Heart right ventricle (tissue), 16 donors: ENCODE measurements at regions not wholly inside any gene's neighbourhood (a gene's known extent, or its start where the extent isn't known, plus 50 kb on each side); places are given as distances from the start of the nearest gene placed in this dataset.
"Not testable (repeated sequence)": the region's sequence is repeated elsewhere in the genome, so short reads cannot be mapped to it uniquely, and the experiment has no call there.

Experiments used
- ATAC-seq, 8 donors: fragments of 200-7000 bp; cut with Tn5 transposase; one replicate each; pipeline ENCODE4 v1.9.1; 2020; ENCODE audit warnings: mild to moderate bottlenecking in 8 of 8, moderate library complexity in 8 of 8, moderate number of reproducible peaks in 1 of 8
- DNase-seq, 2 donors: peaks; one replicate each; pipeline ENCODE4 v3.0.0-alpha.2; 2020
- H3K27ac ChIP-seq, 10 donors: fragments of 200-600 bp; sonication (generic) in 2 of 10; one replicate each; pipeline versions ENCODE4 v1.5.0 to v1.8.0; 2020 to 2022; ENCODE audit warnings: mild to moderate bottlenecking in 3 of 10
- H3K27me3 ChIP-seq, 7 donors: fragments of 200-600 bp; one replicate each; pipeline ENCODE4 v1.8.0; 2021 to 2022; ENCODE audit warnings: mild to moderate bottlenecking in 2 of 7
- H3K36me3 ChIP-seq, 9 donors: fragments of 200-600 bp; sonication (generic) in 1 of 9; one replicate each; pipeline versions ENCODE4 v1.5.0 to v1.8.0; 2020 to 2022; ENCODE audit warnings: mild to moderate bottlenecking in 2 of 9
- H3K4me1 ChIP-seq, 9 donors: fragments of 200-600 bp; sonication (generic) in 1 of 9; one replicate each; pipeline versions ENCODE4 v1.5.0 to v1.8.0; 2020 to 2022; ENCODE audit warnings: mild to moderate bottlenecking in 4 of 9
- H3K4me3 ChIP-seq, 10 donors: fragments of 200-600 bp; sonication (generic) in 2 of 10; one replicate each; pipeline versions ENCODE4 v1.5.0 to v1.8.0; 2020 to 2022; ENCODE audit warnings: mild to moderate bottlenecking in 7 of 10, moderate library complexity in 2 of 10
- H3K9me3 ChIP-seq, 11 donors: fragments of 200-600 bp in 10 of 11; sonication (generic) in 2 of 11; one replicate each; pipeline versions ENCODE4 v1.5.0 to v1.8.0; 2013 to 2022; ENCODE audit warnings: mild to moderate bottlenecking in 2 of 11, control low read depth in 1 of 11, moderate library complexity in 1 of 11
- CTCF ChIP-seq, 9 donors: fragments of 200-600 bp; sonication (generic) in 2 of 9; IDR thresholded peaks; one replicate each; pipeline versions ENCODE4 v1.5.0 to v1.8.0; 2021 to 2022; ENCODE audit warnings: antibody characterized with exemption in 9 of 9, mild to moderate bottlenecking in 5 of 9, moderate library complexity in 1 of 9
- WGBS, 2 donors: extraction: QIAGEN DNeasy Blood & Tissue Kit; methylation state at CpG; one replicate each; pipeline ENCODE4 v1.1.7; 2013; ENCODE audit warnings: inconsistent platforms in 1 of 2; 5-methylcytosine and 5-hydroxymethylcytosine counted together
- intact Hi-C, 10 donors: fragments of 100-400 bp; cut with DNase I; formaldehyde crosslinking; loops; one replicate each; pipeline versions ENCODE4 v1.11.1 to v1.14.2; 2022
- donor health status: Arrhythmogenic right ventricular cardiomyopathy.
- donor health status: ischemic (EF 13 %, LVEDD 7.1; RV severe dilation, severe dysfunction).
- donor health status: healthy with polysubstance abuse.
- donor health status: DM: no; HTN: yes; CAD: no.
- donor health status: DM: no; HTN: no; CAD: no.
- donor health status: ischemic (EF 25% LVEDD 6.9; RV normal size, moderate dysfunction).
- donor health status: ischemic (EF 25% LVEDD 5.7; RV mildly dilated, moderate dysfunction).
- donor health status: healthy.
- donor health status: DM: yes; HTN: yes; CAD: no.
- donor health status: Ischemic cardiomyopathy.
- donor health status: ischemic (EF 35%, LVEDD 5.7; RV mildly dilated, moderate dysfunction).
- donor health status: nonischemic (EF 11% LVEDD 7.7; RV severe dilation, severe dysfunction).
- donor health status: DM: yes; HTN: yes; CAD: no.
- donor health status: PGD.
- donor health status: ischemic (EF 29% LVEDD 5.4; RV normal size, mild dysfunction).
- donor health status: nonischemic (EF 23%, LVEDD 6.1; RV moderate dilation, normal function).

GRCh38 chr9:117936185-117937130, 232.3 kb downstream of the TLR4 start:
- no peaks in the 10 kb centered on the region for H3K4me1 ChIP-seq
- H3K9me3 ChIP-seq: peaks cover 0 to 3% (median 0%) of the 10 kb centered on the region in 11 donors
- DNase-seq (no peak), ATAC-seq (peak in 1 of 8 donors; percentile 67)
- H3K36me3 ChIP-seq: no peaks in the 10 kb centered on the region
- H3K27me3 ChIP-seq: peaks cover 0 to 6% (median 0%) of the 10 kb centered on the region in 7 donors
- intact Hi-C loops: no loop called here
- no peak for TF ChIP-seq CTCF (IDR thresholded peaks at IDR 0.05)
- 73 to 74% methylated on average over 5 of the region's 5 CpGs for WGBS, 2 donors
- H3K4me3 ChIP-seq: no peak overlapping the region
- H3K27ac ChIP-seq: no peak overlapping the region

DNA sequence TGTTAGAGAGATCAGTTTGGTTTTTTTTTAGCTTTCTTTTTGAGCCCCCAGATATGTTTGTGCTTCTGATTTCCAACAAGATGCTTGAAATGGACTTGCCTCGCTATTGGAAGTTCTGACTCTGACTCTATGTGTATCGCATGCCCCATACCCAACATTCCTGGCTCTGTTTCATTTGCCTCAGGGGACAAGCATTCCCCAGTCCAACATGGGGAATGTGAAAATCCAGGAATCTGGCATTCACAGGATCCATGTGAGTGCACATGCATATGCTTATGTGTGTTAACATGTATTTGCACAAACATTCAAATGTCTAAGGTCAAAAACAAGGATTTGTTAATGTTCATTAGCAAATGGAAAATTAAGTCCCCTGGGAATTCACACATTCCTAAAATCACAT, 233.9 kb downstream of the TLR4 start:
- no peaks in the 10 kb centered on the region for H3K9me3 ChIP-seq
- ATAC-seq: no peak
- H3K27ac ChIP-seq: no peak overlapping the region
- intact Hi-C loops: no loop called here
- WGBS, 2 donors: 81% methylated on average over 2 of the region's 2 CpGs
- H3K27me3 ChIP-seq: peaks cover 0 to 6% (median 0%) of the 10 kb centered on the region in 7 donors
- no peaks in the 10 kb centered on the region for H3K36me3 ChIP-seq
- no peak for DNase-seq
- no peak overlapping the region for H3K4me3 ChIP-seq
- H3K4me1 ChIP-seq: no peaks in the 10 kb centered on the region
- no peak for TF ChIP-seq CTCF (IDR thresholded peaks at IDR 0.05)

GRCh38 chr9:117938896-117939295, 234.7 kb downstream of the TLR4 start:
- DNase-seq (no peak), ATAC-seq (no peak)
- Histone ChIP-seq H3K4me3 (no peak overlapping the region), H3K36me3 (no peaks in the 10 kb centered on the region), H3K27me3 (peaks cover 0 to 6% (median 0%) of the 10 kb centered on the region in 7 donors), H3K4me1 (no peaks in the 10 kb centered on the region), H3K9me3 (no peaks in the 10 kb centered on the region), H3K27ac (no peak overlapping the region)
- TF ChIP-seq CTCF (IDR thresholded peaks at IDR 0.05): no peak
- intact Hi-C loops: no loop called here
- 80 to 90% methylated on average over 4 of the region's 4 CpGs for WGBS, 2 donors

- H3K27ac ChIP-seq, intact Hi-C loops, H3K27me3 ChIP-seq, H3K4me1 ChIP-seq, ATAC-seq, H3K4me3 ChIP-seq, DNase-seq, H3K9me3 ChIP-seq, H3K36me3 ChIP-seq: not testable (repeated sequence)
- 79 to 81% methylated on average over 3 of the region's 3 CpGs for WGBS, 2 donors
These were observed 240.5 kb downstream of the TLR4 start for GRCh38 chr9:117944750-117945149.

GRCh38 chr9:117945286-117945685, 241.1 kb downstream of the TLR4 start:
- Histone ChIP-seq H3K9me3 (no peaks in the 10 kb centered on the region), H3K4me1 (no peaks in the 10 kb centered on the region), H3K4me3 (no peak overlapping the region), H3K27me3 (peaks cover 0 to 6% (median 0%) of the 10 kb centered on the region in 7 donors), H3K36me3 (no peaks in the 10 kb centered on the region), H3K27ac (no peak overlapping the region)
- no peak for ATAC-seq
- intact Hi-C loops: no loop called here
- DNase-seq: no peak
- no peak for TF ChIP-seq CTCF (IDR thresholded peaks at IDR 0.05)
- 63 to 70% methylated on average over 4 of the region's 4 CpGs for WGBS, 2 donors
